ENCODE measurements at regions not wholly inside any gene's neighbourhood (a gene's known extent, or its start where the extent isn't known, plus 50 kb on each side); places are given as distances from the start of the nearest gene placed in this dataset.

- TF ChIP-seq ZNF274 (IDR thresholded peaks at IDR 0.05; ENCODE audit: low read depth, low read length) (no peak), FOSL1 (IDR thresholded peaks at IDR 0.05; ENCODE audit: low read depth) (0 out of 2 replicates have a peak, but pooled peaks have one; percentile 28), EZH2 (IDR thresholded peaks at IDR 0.05) (no peak)
- DNase-seq (ENCODE audit: low read depth, low spot score) (peak; percentile 10), ATAC-seq (peak; percentile 95)
- peaks cover 0 to 10% of the 10 kb centered on the region in 2 experiments; a peak in 3 of 4 replicates for H3K4me1 ChIP-seq (ENCODE audit: control insufficient read depth in 1 of 2, insufficient read depth in 2 of 2, low read length in 2 of 2)
- no peak overlapping the region for H3K27ac ChIP-seq (ENCODE audit: low read depth, low read length)
- H3K4me3 ChIP-seq (replicated peaks in 1 of 2; ENCODE audit: low read depth in 1 of 2, low read length in 2 of 2): no peak overlapping the region
- H3K4me2 ChIP-seq (ENCODE audit: low read length): peak overlapping the region; percentile 43
- no TSS peak for BruUV-seq (replicated peaks)
- H2AFZ ChIP-seq (ENCODE audit: low read depth, low read length, poor library complexity, severe bottlenecking): peak overlapping the region; percentile 28
- intact Hi-C loops (cut with micrococcal nuclease): no loop called here
- ChIA-PET POLR2A (no interaction called here), RAD21 (ENCODE audit: low non-redundant PET in 1 of 2, low total read pairs in 2 of 2, uncharacterized antibody in 2 of 2, unreplicated experiment in 2 of 2) (no interaction called here), CTCF (no interaction called here)
- H3K9me2 ChIP-seq (ENCODE audit: insufficient read depth): no peaks in the 10 kb centered on the region
- H3K9ac ChIP-seq (ENCODE audit: low read length): no peak overlapping the region
- H3K9me3 ChIP-seq (ENCODE audit: control insufficient read depth in 1 of 2, insufficient read depth in 1 of 2, low read depth in 1 of 2, low read length in 2 of 2): no peaks in the 10 kb centered on the region
- no peaks in the 10 kb centered on the region for H4K20me1 ChIP-seq (ENCODE audit: insufficient read depth)
- H3K36me3 ChIP-seq (ENCODE audit: control insufficient read depth in 1 of 2, insufficient read depth in 2 of 2, low read length in 2 of 2): no peaks in the 10 kb centered on the region
- no peaks in the 10 kb centered on the region for H3K27me3 ChIP-seq (ENCODE audit: insufficient read depth, low read length)
- no peaks in the 10 kb centered on the region for H3K79me2 ChIP-seq (ENCODE audit: insufficient read depth, low read length)
These were observed 683.5 kb downstream of the TRIML1 start for GRCh38 chr4:188822698-188823097.

- ChIA-PET POLR2A (no interaction called here), CTCF (no interaction called here), RAD21 (ENCODE audit: low non-redundant PET in 1 of 2, low total read pairs in 2 of 2, uncharacterized antibody in 2 of 2, unreplicated experiment in 2 of 2) (no interaction called here)
- Histone ChIP-seq H2AFZ (ENCODE audit: low read depth, low read length, poor library complexity, severe bottlenecking) (no peak overlapping the region), H3K79me2 (ENCODE audit: insufficient read depth, low read length) (no peaks in the 10 kb centered on the region), H3K9ac (ENCODE audit: low read length) (no peak overlapping the region), H3K4me3 (replicated peaks in 1 of 2; ENCODE audit: low read depth in 1 of 2, low read length in 2 of 2) (no peak overlapping the region), H3K4me2 (ENCODE audit: low read length) (no peak overlapping the region), H3K27ac (ENCODE audit: low read depth, low read length) (no peak overlapping the region), H4K20me1 (ENCODE audit: insufficient read depth) (no peaks in the 10 kb centered on the region), H3K9me2 (ENCODE audit: insufficient read depth) (no peaks in the 10 kb centered on the region), H3K4me1 (ENCODE audit: control insufficient read depth in 1 of 2, insufficient read depth in 2 of 2, low read length in 2 of 2) (peaks cover 0 to 10% of the 10 kb centered on the region in 2 experiments; a peak in 3 of 4 replicates), H3K36me3 (ENCODE audit: control insufficient read depth in 1 of 2, insufficient read depth in 2 of 2, low read length in 2 of 2) (no peaks in the 10 kb centered on the region), H3K9me3 (ENCODE audit: control insufficient read depth in 1 of 2, insufficient read depth in 1 of 2, low read depth in 1 of 2, low read length in 2 of 2) (no peaks in the 10 kb centered on the region), H3K27me3 (ENCODE audit: insufficient read depth, low read length) (no peaks in the 10 kb centered on the region)
- intact Hi-C loops (cut with micrococcal nuclease): no loop called here
- DNase-seq (ENCODE audit: low read depth, low spot score) (no peak), ATAC-seq (no peak)
- BruUV-seq (replicated peaks): no TSS peak
- TF ChIP-seq EZH2 (IDR thresholded peaks at IDR 0.05) (no peak), EGR1 (IDR thresholded peaks at IDR 0.05; ENCODE audit: low read depth) (no peak), POLR2A (IDR thresholded peaks at IDR 0.05; ENCODE audit: borderline replicate concordance, extremely low read depth, insufficient read depth, insufficient read length) (no peak), TCF7L2 (IDR thresholded peaks at IDR 0.05; ENCODE audit: borderline replicate concordance, extremely low read depth, insufficient read depth, insufficient read length) (no peak), YY1 (IDR thresholded peaks at IDR 0.05; ENCODE audit: extremely low read depth, insufficient replicate concordance, low read depth, low read length) (no peak), CEBPB (IDR thresholded peaks at IDR 0.05; ENCODE audit: low read depth) (no peak), SRF (IDR thresholded peaks at IDR 0.05; ENCODE audit: low read depth) (no peak), EZH2phosphoT487 (IDR thresholded peaks at IDR 0.05; ENCODE audit: borderline replicate concordance) (no peak), ATF3 (IDR thresholded peaks at IDR 0.05) (no peak), POLR2AphosphoS5 (IDR thresholded peaks at IDR 0.05; ENCODE audit: low read depth, low read length) (no peak), CBX3 (IDR thresholded peaks at IDR 0.05; ENCODE audit: low read depth) (no peak), ZFX (IDR thresholded peaks at IDR 0.05) (no peak), RAD21 (IDR thresholded peaks at IDR 0.05; ENCODE audit: low read depth) (no peak)
- TF ChIP-seq, protein P1, sequence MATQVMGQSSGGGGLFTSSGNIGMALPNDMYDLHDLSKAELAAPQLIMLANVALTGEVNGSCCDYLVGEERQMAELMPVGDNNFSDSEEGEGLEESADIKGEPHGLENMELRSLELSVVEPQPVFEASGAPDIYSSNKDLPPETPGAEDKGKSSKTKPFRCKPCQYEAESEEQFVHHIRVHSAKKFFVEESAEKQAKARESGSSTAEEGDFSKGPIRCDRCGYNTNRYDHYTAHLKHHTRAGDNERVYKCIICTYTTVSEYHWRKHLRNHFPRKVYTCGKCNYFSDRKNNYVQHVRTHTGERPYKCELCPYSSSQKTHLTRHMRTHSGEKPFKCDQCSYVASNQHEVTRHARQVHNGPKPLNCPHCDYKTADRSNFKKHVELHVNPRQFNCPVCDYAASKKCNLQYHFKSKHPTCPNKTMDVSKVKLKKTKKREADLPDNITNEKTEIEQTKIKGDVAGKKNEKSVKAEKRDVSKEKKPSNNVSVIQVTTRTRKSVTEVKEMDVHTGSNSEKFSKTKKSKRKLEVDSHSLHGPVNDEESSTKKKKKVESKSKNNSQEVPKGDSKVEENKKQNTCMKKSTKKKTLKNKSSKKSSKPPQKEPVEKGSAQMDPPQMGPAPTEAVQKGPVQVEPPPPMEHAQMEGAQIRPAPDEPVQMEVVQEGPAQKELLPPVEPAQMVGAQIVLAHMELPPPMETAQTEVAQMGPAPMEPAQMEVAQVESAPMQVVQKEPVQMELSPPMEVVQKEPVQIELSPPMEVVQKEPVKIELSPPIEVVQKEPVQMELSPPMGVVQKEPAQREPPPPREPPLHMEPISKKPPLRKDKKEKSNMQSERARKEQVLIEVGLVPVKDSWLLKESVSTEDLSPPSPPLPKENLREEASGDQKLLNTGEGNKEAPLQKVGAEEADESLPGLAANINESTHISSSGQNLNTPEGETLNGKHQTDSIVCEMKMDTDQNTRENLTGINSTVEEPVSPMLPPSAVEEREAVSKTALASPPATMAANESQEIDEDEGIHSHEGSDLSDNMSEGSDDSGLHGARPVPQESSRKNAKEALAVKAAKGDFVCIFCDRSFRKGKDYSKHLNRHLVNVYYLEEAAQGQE (IDR thresholded peaks at IDR 0.05; ENCODE audit: low read depth): no peak
- TF ChIP-seq, protein P2, sequence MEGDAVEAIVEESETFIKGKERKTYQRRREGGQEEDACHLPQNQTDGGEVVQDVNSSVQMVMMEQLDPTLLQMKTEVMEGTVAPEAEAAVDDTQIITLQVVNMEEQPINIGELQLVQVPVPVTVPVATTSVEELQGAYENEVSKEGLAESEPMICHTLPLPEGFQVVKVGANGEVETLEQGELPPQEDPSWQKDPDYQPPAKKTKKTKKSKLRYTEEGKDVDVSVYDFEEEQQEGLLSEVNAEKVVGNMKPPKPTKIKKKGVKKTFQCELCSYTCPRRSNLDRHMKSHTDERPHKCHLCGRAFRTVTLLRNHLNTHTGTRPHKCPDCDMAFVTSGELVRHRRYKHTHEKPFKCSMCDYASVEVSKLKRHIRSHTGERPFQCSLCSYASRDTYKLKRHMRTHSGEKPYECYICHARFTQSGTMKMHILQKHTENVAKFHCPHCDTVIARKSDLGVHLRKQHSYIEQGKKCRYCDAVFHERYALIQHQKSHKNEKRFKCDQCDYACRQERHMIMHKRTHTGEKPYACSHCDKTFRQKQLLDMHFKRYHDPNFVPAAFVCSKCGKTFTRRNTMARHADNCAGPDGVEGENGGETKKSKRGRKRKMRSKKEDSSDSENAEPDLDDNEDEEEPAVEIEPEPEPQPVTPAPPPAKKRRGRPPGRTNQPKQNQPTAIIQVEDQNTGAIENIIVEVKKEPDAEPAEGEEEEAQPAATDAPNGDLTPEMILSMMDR (IDR thresholded peaks at IDR 0.05 in 2 of 3, conservative IDR thresholded peaks at IDR 0.05 in 1 of 3; ENCODE audit: borderline replicate concordance in 1 of 3, insufficient read depth in 1 of 3, low read depth in 2 of 3, low read length in 2 of 3): no peak
These were observed 685.3 kb downstream of the TRIML1 start for GRCh38 chr4:188824553-188824952.
